ENCODE measurements at regions not wholly inside any gene's neighbourhood (a gene's known extent, or its start where the extent isn't known, plus 50 kb on each side); places are given as distances from the start of the nearest gene placed in this dataset.

GRCh38 chr2:187136646-187137045 is 287.7 kb upstream of the ZSWIM2 start:
- peak; percentile 72 for DNase-seq

GRCh38 chr2:187134306-187134705 is 285.3 kb upstream of the ZSWIM2 start:
- no peak for DNase-seq

- DNase-seq: peak; percentile 28
These were observed 280.9 kb upstream of the ZSWIM2 start for GRCh38 chr2:187129868-187130267.

GRCh38 chr2:187129306-187129705 is 280.3 kb upstream of the ZSWIM2 start:
- DNase-seq: no peak

GRCh38 chr2:187126247-187127005 is 277.5 kb upstream of the ZSWIM2 start:
- DNase-seq: peak; percentile 59

GRCh38 chr2:187125318-187125717 is 276.3 kb upstream of the ZSWIM2 start:
- DNase-seq: no peak

GRCh38 chr2:187124529-187124928 is 275.6 kb upstream of the ZSWIM2 start:
- DNase-seq: no peak

- DNase-seq: no peak
These were observed 269.5 kb upstream of the ZSWIM2 start for GRCh38 chr2:187118331-187119099.

- no peak for DNase-seq
These were observed 268.5 kb upstream of the ZSWIM2 start for GRCh38 chr2:187117483-187117882.

- DNase-seq: no peak
These were observed 266.7 kb upstream of the ZSWIM2 start for GRCh38 chr2:187115627-187116026.

GRCh38 chr2:187107001-187107400 is 258.0 kb upstream of the ZSWIM2 start:
- no peak for DNase-seq

- DNase-seq: peak; percentile 28
These were observed 256.2 kb upstream of the ZSWIM2 start for GRCh38 chr2:187105218-187105617.

- peak; percentile 86 for DNase-seq
These were observed 253.4 kb upstream of the ZSWIM2 start for GRCh38 chr2:187102381-187102780.

- no peak for DNase-seq
These were observed 249.2 kb upstream of the ZSWIM2 start for GRCh38 chr2:187098154-187098553.

GRCh38 chr2:187093771-187094412 is 244.9 kb upstream of the ZSWIM2 start:
- no peak for DNase-seq

GRCh38 chr2:187091664-187092063 is 242.7 kb upstream of the ZSWIM2 start:
- DNase-seq: no peak

- no peak for DNase-seq
These were observed 235.6 kb upstream of the ZSWIM2 start for GRCh38 chr2:187084524-187084923.

- DNase-seq: no peak
These were observed 232.5 kb upstream of the ZSWIM2 start for GRCh38 chr2:187081461-187081860.

GRCh38 chr2:187079901-187080300 is 230.9 kb upstream of the ZSWIM2 start:
- no peak for DNase-seq

- DNase-seq: no peak
These were observed 229.3 kb upstream of the ZSWIM2 start for GRCh38 chr2:187078297-187078696.

- DNase-seq: no peak
These were observed 226.7 kb upstream of the ZSWIM2 start for GRCh38 chr2:187075671-187076070.

GRCh38 chr2:187075199-187075635 is 226.2 kb upstream of the ZSWIM2 start:
- DNase-seq: no peak

- DNase-seq: no peak
These were observed 209.2 kb upstream of the ZSWIM2 start for GRCh38 chr2:187058198-187058597.
